Fibroblast of lung (primary cell): ENCODE measurements at regions not wholly inside any gene's neighbourhood (a gene's known extent, or its start where the extent isn't known, plus 50 kb on each side); places are given as distances from the start of the nearest gene placed in this dataset.

ENCODE experiments used
- EZH2 ChIP-seq: IDR thresholded peaks from 2 replicates; pipeline ENCODE4 v1.5.1; 2012; ENCODE audit warnings: low read length, control low read depth, mild to moderate bottlenecking; ENCODE audit errors: missing control alignments
- TF ChIP-seq, protein P1 (sequence below), 2 donors: IDR thresholded peaks in 1 of 2; conservative IDR thresholded peaks in 1 of 2; 1 replicate in 1 of 2; 2 replicates in 1 of 2; pipeline ENCODE4 v1.5.1; 2011 to 2012; ENCODE audit warnings: low read length in 2 of 2, control low read depth in 1 of 2, inconsistent platforms in 1 of 2, low read depth in 1 of 2, mild to moderate bottlenecking in 1 of 2

DNA sequence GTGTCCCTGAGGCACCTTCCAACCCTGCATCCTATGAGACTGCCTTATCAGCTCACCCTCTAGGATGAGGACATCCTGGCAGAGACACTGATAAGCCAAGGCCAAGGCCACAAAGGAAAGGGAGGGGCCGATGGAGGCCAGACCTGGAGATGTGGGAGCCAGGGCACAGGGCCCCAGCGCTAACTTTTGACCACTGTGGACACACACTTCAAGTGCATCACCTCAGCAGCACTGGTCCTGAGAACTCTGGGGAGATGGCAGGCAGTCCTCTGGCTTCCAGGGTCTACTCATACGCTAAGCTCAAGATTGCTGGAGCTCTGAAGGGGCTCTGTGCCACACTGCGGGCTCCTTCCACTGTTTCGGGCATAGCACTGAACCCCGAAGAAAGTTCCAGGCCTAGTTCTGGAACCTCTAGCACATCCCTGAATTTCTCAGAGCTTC, 100.2 kb upstream of the ID2 start:
- no peak for TF ChIP-seq EZH2
- TF ChIP-seq, protein P1, sequence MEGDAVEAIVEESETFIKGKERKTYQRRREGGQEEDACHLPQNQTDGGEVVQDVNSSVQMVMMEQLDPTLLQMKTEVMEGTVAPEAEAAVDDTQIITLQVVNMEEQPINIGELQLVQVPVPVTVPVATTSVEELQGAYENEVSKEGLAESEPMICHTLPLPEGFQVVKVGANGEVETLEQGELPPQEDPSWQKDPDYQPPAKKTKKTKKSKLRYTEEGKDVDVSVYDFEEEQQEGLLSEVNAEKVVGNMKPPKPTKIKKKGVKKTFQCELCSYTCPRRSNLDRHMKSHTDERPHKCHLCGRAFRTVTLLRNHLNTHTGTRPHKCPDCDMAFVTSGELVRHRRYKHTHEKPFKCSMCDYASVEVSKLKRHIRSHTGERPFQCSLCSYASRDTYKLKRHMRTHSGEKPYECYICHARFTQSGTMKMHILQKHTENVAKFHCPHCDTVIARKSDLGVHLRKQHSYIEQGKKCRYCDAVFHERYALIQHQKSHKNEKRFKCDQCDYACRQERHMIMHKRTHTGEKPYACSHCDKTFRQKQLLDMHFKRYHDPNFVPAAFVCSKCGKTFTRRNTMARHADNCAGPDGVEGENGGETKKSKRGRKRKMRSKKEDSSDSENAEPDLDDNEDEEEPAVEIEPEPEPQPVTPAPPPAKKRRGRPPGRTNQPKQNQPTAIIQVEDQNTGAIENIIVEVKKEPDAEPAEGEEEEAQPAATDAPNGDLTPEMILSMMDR (conservative IDR thresholded peaks at IDR 0.05 in 1 of 2, IDR thresholded peaks at IDR 0.05 in 1 of 2; ENCODE audit: low read depth in 1 of 2, low read length in 2 of 2) = no peak
